ENCODE measurements at regions not wholly inside any gene's neighbourhood (a gene's known extent, or its start where the extent isn't known, plus 50 kb on each side); places are given as distances from the start of the nearest gene placed in this dataset.
"Not testable (repeated sequence)": the region's sequence is repeated elsewhere in the genome, so short reads cannot be mapped to it uniquely, and the experiment has no call there.

DNA sequence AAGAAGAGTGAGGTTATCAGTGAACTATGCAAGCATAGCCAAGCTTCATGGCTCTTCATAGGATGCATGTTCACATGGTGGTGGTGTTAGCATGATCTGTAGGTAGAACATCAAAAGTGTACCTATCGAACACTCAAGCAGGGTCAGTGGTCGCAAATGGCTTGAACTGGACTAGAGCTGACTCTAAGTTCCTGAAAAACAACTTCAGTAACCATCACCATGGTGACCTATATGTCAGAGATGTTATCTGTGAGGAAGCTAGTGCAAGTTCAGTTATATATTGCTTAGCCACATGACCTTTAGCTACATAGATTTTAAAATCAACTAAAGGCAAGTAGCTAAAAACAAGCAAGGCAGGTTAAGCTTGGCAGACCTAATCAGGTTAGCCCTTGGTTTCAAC is 163.1 kb upstream of the AGR3 start:
- DNase-seq (ENCODE audit: low read depth): no peak

- no peak for DNase-seq (ENCODE audit: low read depth)
These were observed 164.5 kb upstream of the AGR3 start for GRCh38 chr7:17046259-17046658.

DNA sequence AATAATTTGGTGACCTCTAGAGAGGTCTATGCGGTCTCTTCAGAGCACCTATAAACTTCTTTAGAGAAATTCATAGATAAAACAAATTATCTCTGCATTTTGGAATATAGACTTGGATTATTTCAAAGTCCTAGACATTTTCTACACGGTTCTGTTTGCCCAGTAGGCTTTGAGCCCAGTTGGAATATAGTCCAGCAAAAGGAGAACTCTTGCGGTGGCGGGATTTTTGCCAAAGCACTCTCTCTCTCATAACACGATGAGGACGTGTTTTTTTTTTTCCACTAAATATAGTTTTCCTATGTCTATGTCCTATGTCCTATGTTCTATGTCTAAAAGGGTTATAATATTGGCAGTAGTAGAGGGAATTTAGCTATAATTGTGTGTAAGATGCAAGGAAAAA is 164.9 kb upstream of the AGR3 start:
- no peak for DNase-seq (ENCODE audit: low read depth)

GRCh38 chr7:17053164-17053563 is 171.4 kb upstream of the AGR3 start:
- not testable (repeated sequence) for DNase-seq (ENCODE audit: low read depth)

DNA sequence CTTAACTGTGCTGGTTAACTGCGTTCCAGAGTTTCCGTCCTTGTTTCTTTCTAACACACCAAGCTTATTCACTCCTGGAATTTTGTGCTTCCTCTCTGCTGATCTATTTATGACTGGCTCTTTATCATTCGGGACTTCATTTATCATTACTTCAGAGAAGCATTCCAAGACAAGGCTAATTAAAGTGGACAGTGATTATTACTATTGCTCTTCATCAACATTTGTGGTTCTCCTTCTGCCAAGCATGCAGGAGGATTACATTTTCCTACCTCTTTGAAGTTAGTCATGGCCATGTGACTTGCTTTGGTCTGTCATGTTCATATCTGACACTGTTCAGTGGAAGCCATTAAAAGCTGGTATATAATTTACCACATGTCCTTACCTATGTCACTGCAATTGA is 172.4 kb upstream of the AGR3 start:
- DNase-seq (ENCODE audit: low read depth): no peak

- DNase-seq (ENCODE audit: low read depth): no peak
These were observed 173.1 kb upstream of the AGR3 start for GRCh38 chr7:17054836-17055235.

DNA sequence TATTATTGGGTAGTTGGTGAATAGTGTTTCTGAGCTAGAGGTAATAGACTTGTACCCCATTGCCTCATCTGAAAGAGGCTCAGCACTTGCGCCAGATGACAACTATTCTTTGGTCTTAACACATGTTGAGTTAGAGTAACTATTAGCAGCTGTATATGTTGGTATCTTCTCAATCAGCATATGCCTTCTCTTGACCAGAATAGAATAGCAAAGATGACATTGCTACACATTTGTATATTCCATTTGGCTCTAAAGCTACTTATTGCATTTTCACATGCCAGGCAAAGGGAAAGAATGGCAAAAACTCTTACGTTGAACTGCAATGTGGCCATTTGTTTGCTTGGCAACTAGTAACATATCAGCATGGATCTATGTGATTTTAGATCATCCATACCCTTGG is 173.8 kb upstream of the AGR3 start:
- no peak for DNase-seq (ENCODE audit: low read depth)

DNA sequence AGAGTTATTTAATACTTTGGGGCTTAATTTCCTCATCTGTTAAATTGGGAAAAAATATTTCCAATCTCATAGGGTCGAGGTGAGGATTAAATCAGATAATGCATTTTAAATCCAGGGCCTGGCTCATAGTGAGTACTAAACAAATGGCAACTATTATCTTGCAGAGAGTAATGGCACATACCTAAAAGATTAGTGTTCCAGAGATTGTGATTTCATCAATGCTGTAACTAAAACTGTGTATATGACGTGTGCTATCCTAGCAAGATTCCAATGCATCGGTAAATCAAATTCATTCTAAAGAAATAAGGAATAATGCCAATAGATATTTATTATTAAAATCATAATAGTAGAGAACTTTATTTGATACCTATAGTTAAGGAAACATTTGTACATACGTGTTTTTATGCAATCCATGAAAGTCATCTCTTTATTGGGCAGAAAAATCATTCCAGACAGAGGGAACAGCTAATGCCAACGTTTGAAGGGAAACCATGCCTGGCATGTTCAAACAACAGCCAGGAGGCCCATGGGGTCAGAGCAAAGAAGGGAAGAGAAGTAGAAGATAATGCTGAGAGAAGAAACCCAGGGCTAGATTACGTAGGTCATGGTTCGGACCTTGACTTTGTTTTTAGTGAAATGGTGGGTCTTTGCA is 174.8 kb upstream of the AGR3 start:
- DNase-seq (ENCODE audit: low read depth): peak; percentile 16

GRCh38 chr7:17057143-17057509 is 175.3 kb upstream of the AGR3 start:
- no peak for DNase-seq (ENCODE audit: low read depth)

DNA sequence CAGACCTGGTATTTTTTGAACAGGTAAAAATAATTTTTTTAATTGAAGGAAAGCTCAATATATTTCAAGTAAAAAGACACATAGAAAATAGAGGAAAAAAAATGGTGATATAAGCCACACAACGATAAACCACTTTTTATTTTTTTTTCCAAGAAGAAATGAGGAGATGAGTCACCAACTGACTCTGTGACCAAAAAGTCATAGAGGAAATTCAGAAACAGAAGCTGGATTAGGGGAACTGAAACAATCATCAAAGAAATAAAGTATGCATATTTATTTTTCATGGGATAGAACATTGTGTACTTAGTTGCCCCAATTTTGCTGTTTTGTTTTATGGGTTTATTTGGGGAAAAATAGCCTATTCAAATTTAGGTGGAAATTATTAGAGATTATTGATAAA is 176.8 kb upstream of the AGR3 start:
- DNase-seq (ENCODE audit: low read depth): peak; percentile 30

- no peak for DNase-seq (ENCODE audit: low read depth)
These were observed 178.3 kb upstream of the AGR3 start for GRCh38 chr7:17060051-17060450.

DNA sequence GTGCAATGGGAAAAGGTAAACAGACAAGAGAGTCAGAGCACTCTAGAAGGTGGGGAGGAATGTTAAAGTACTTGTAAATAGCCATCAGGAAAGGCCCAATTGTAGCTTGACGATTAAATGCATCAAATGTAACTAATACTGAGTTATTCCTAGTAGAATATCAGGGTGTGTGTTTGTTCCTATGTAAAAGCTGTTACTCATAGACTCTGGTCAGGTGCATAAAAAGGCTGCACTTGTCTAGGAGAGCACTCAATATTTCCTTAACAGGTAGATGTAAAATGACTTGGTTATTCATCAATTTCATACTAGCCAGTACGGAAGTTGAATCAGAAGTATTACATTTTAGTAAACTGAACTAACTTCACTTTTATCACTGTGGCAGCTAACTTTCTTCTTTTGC is 179.7 kb upstream of the AGR3 start:
- no peak for DNase-seq (ENCODE audit: low read depth)

GRCh38 chr7:17062151-17063044 is 180.6 kb upstream of the AGR3 start:
- DNase-seq (ENCODE audit: low read depth): no peak

GRCh38 chr7:17063045-17063383 is 181.2 kb upstream of the AGR3 start:
- no peak for DNase-seq (ENCODE audit: low read depth)

DNA sequence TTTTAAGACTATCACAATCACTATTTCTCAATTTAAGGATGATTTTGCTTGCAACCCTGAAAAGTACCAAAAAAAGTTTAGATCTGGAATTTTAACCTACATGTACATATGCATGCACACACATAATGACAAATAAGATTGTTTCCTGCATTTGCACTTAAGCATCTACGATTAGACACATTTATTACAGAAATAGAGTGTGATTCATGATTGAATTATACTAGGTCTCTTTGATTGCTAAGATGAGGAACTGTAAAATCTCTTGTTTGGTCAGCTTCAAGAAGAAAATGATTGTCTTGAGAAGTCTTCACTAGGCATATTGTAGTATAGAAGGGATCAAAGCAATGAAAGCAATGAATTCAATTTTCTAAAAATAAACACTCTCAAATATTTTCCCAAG is 185.9 kb upstream of the AGR3 start:
- no peak for DNase-seq (ENCODE audit: low read depth)

- DNase-seq (ENCODE audit: low read depth): no peak
These were observed 187.4 kb upstream of the AGR3 start for GRCh38 chr7:17069146-17069545.

DNA sequence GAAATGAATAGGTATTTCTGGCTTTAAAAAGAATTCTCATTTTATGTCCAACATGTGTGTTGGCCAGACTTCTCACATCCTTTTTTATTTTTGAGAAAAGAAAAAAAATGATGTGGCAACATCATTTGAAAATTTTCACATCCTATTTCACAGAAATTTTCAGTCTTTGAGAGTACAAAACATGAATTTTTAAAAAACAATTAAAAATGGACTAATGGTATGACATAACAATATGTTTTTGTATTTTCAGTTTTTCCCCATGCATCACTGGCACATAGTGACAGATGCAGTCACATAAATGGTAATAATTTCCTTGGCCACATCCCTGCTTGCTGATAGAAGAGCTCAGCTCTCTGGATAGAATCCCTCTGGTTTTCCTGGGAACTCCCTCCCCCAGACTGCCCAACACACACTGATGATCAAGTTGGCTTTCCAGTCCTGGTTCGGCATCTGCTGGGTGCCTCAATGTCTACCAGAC is 188.5 kb upstream of the AGR3 start:
- DNase-seq (ENCODE audit: low read depth): no peak

GRCh38 chr7:17071866-17072265 is 190.1 kb upstream of the AGR3 start:
- DNase-seq (ENCODE audit: low read depth): no peak

DNA sequence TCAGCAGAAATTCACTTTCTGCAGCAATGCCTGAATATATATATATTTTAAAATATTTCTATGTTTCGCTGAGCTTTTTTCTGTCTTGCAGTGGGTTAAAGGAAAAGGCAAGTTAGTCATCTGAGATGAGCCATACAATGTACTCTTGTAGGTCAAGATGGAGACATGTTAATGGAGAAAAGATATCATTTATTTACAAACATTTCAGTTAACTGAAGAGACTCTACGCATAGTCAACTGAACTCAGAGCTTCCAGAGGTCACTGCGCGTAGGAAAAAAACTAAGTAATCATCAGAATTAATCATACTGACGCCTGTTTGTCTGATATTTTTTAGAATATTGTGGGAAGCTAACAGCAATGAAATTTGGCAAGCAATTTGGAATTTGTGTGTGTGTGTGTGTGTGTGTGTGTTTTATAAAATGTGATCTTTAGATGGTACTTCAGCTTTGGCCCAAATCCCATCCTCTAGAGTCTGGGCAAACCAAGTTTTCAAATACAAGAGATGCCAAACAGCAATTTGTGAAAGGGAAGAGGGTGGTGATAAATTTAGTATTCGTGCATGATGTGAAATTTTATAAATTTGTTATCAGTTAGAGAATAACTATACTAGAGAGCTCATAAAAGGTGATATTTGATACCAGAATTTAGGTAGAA is 193.9 kb upstream of the AGR3 start:
- no peak for DNase-seq (ENCODE audit: low read depth)

DNA sequence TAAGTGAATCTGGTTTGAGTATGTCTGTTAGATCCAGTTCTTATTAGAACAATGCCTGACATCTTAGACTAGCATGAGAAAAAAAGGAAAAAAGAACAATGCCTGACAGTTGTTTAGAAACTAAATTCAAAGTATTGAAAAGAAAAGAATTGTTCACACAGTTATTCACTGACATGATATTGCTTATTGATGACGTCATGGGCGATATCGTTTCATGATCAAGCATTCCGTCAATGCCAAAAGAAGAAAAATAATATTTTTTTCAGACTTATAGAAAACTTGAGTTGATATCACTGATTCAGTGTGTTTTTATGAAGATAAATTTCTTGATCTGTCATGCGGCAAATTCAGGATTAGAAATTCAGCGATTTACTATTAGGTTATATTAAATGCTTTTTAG is 196.5 kb upstream of the AGR3 start:
- no peak for DNase-seq (ENCODE audit: low read depth)

- no peak for DNase-seq (ENCODE audit: low read depth)
These were observed 201.8 kb upstream of the AGR3 start for GRCh38 chr7:17083392-17084165.

DNA sequence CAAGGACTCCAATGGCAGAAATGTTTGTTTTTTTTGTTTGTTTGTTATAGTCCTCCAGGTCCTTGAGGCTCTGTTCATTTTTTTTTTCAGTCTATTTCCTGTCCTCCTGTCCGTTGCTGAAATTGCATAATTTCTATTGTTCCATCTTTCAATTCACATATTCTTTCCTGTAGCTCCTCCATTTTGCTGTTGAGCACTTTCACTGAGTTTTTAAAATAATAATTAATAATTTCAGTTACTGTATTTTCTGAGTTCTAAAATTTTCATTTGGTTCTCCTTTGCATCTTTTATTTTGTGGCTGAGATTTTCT is 202.3 kb upstream of the AGR3 start:
- DNase-seq (ENCODE audit: low read depth): no peak
